GM23338 (cell line): ENCODE measurements at regions not wholly inside any gene's neighbourhood (a gene's known extent, or its start where the extent isn't known, plus 50 kb on each side); places are given as distances from the start of the nearest gene placed in this dataset.

ENCODE experiments used
- CREB1 ChIP-seq: fragments of 250-450 bp; sonication (Bioruptor Pico); IDR thresholded peaks from 2 replicates; pipeline ENCODE4 v1.5.0; 2020; ENCODE audit warnings: low read depth, mild to moderate bottlenecking, moderate library complexity
- ETS1 ChIP-seq: IDR thresholded peaks from 2 replicates; pipeline ENCODE4 v1.6.1; 2016; ENCODE audit warnings: antibody characterized with exemption
- EZH2 ChIP-seq: fragments of 200-600 bp; sonication (generic); IDR thresholded peaks from one replicate; pipeline ENCODE4 v1.8.0; 2017; ENCODE audit warnings: antibody characterized with exemption, mild to moderate bottlenecking, low read depth; ENCODE audit not compliant: unreplicated experiment
- EZH2phosphoT487 ChIP-seq: fragments of 200-600 bp; sonication (generic); IDR thresholded peaks from one replicate; pipeline ENCODE4 v1.8.1; 2018; ENCODE audit warnings: antibody characterized with exemption; ENCODE audit not compliant: unreplicated experiment
- JUNB ChIP-seq: IDR thresholded peaks from one replicate; pipeline ENCODE4 v1.6.1; 2016; ENCODE audit warnings: antibody characterized with exemption; ENCODE audit not compliant: unreplicated experiment
- POLR2AphosphoS5 ChIP-seq: IDR thresholded peaks from 2 replicates; pipeline ENCODE4 v1.6.1; 2016; ENCODE audit warnings: antibody characterized with exemption, low read depth
- ZNF331 ChIP-seq: fragments of 250-450 bp; sonication (Bioruptor Pico); IDR thresholded peaks from 2 replicates; pipeline ENCODE4 v1.5.0; 2020; ENCODE audit warnings: low read depth, mild to moderate bottlenecking, moderate library complexity
- TF ChIP-seq, protein P1 (sequence below), 2 experiments: fragments of 200-600 bp in 1 of 2; sonication (generic) in 1 of 2; conservative IDR thresholded peaks; 2 replicates each; pipeline versions ENCODE4 v1.5.1 to v1.6.1; 2016 to 2017; ENCODE audit warnings: antibody characterized with exemption in 2 of 2, low read depth in 2 of 2, mild to moderate bottlenecking in 2 of 2, moderate library complexity in 1 of 2
- TF ChIP-seq, protein P2 (sequence below): IDR thresholded peaks from one replicate; pipeline ENCODE4 v1.6.1; 2018; ENCODE audit warnings: antibody characterized with exemption; ENCODE audit not compliant: unreplicated experiment

GRCh38 chr6:140609956-140610355 is 1235.5 kb upstream of the CITED2 start:
- TF ChIP-seq, protein P1, sequence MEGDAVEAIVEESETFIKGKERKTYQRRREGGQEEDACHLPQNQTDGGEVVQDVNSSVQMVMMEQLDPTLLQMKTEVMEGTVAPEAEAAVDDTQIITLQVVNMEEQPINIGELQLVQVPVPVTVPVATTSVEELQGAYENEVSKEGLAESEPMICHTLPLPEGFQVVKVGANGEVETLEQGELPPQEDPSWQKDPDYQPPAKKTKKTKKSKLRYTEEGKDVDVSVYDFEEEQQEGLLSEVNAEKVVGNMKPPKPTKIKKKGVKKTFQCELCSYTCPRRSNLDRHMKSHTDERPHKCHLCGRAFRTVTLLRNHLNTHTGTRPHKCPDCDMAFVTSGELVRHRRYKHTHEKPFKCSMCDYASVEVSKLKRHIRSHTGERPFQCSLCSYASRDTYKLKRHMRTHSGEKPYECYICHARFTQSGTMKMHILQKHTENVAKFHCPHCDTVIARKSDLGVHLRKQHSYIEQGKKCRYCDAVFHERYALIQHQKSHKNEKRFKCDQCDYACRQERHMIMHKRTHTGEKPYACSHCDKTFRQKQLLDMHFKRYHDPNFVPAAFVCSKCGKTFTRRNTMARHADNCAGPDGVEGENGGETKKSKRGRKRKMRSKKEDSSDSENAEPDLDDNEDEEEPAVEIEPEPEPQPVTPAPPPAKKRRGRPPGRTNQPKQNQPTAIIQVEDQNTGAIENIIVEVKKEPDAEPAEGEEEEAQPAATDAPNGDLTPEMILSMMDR (conservative IDR thresholded peaks at IDR 0.05; ENCODE audit: low read depth in 2 of 2), result no peak
- TF ChIP-seq, protein P2, sequence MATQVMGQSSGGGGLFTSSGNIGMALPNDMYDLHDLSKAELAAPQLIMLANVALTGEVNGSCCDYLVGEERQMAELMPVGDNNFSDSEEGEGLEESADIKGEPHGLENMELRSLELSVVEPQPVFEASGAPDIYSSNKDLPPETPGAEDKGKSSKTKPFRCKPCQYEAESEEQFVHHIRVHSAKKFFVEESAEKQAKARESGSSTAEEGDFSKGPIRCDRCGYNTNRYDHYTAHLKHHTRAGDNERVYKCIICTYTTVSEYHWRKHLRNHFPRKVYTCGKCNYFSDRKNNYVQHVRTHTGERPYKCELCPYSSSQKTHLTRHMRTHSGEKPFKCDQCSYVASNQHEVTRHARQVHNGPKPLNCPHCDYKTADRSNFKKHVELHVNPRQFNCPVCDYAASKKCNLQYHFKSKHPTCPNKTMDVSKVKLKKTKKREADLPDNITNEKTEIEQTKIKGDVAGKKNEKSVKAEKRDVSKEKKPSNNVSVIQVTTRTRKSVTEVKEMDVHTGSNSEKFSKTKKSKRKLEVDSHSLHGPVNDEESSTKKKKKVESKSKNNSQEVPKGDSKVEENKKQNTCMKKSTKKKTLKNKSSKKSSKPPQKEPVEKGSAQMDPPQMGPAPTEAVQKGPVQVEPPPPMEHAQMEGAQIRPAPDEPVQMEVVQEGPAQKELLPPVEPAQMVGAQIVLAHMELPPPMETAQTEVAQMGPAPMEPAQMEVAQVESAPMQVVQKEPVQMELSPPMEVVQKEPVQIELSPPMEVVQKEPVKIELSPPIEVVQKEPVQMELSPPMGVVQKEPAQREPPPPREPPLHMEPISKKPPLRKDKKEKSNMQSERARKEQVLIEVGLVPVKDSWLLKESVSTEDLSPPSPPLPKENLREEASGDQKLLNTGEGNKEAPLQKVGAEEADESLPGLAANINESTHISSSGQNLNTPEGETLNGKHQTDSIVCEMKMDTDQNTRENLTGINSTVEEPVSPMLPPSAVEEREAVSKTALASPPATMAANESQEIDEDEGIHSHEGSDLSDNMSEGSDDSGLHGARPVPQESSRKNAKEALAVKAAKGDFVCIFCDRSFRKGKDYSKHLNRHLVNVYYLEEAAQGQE, result no peak
- TF ChIP-seq POLR2AphosphoS5 (no peak), EZH2 (no peak), EZH2phosphoT487 (no peak), JUNB (no peak), CREB1 (no peak), ZNF331 (CRISPR knock-in tag) (no peak), ETS1 (no peak)
